Liver (tissue), 8 donors: ENCODE measurements at regions not wholly inside any gene's neighbourhood (a gene's known extent, or its start where the extent isn't known, plus 50 kb on each side); places are given as distances from the start of the nearest gene placed in this dataset.

ENCODE experiments used
- DNase-seq: peaks from one replicate; pipeline ENCODE4 v3.0.0-alpha.2; 2017; ENCODE audit warnings: low spot score
- H3K27ac ChIP-seq, 2 donors: one replicate each; pipeline ENCODE4 v1.7.0; 2013; ENCODE audit warnings: inconsistent platforms in 2 of 2, low read length in 2 of 2, control low read depth in 1 of 2, low read depth in 1 of 2, mild to moderate bottlenecking in 1 of 2
- H3K27me3 ChIP-seq, 4 donors: one replicate each; pipeline versions ENCODE4 v1.6.1 to v1.7.0; 2013; ENCODE audit warnings: low read length in 3 of 4, inconsistent platforms in 1 of 4, mild to moderate bottlenecking in 1 of 4, moderate library complexity in 1 of 4; ENCODE audit not compliant: control insufficient read depth in 4 of 4, insufficient read depth in 4 of 4
- H3K36me3 ChIP-seq, 4 donors: one replicate each; pipeline versions ENCODE4 v1.6.1 to v1.7.0; 2013; ENCODE audit warnings: low read length in 3 of 4, mild to moderate bottlenecking in 3 of 4, low read depth in 1 of 4, moderate library complexity in 1 of 4; ENCODE audit not compliant: control insufficient read depth in 4 of 4, insufficient read depth in 3 of 4
- H3K4me1 ChIP-seq, 4 donors: one replicate each; pipeline versions ENCODE4 v1.6.1 to v1.7.0; 2013; ENCODE audit warnings: low read length in 3 of 4, mild to moderate bottlenecking in 3 of 4, moderate library complexity in 1 of 4; ENCODE audit not compliant: control insufficient read depth in 4 of 4, insufficient read depth in 4 of 4
- H3K4me3 ChIP-seq, 3 donors: one replicate each; pipeline versions ENCODE4 v1.6.1 to v1.7.0; 2013; ENCODE audit warnings: low read length in 3 of 3, control low read depth in 1 of 3, low read depth in 1 of 3, mild to moderate bottlenecking in 1 of 3
- H3K9ac ChIP-seq, 2 donors: one replicate each; pipeline ENCODE4 v1.7.0; 2013; ENCODE audit warnings: low read length in 2 of 2, mild to moderate bottlenecking in 2 of 2, moderate library complexity in 2 of 2, control low read depth in 1 of 2, low read depth in 1 of 2
- H3K9me3 ChIP-seq, 4 donors: one replicate each; pipeline versions ENCODE4 v1.6.1 to v1.7.0; 2013; ENCODE audit warnings: low read length in 3 of 4; ENCODE audit not compliant: control insufficient read depth in 4 of 4
- CTCF ChIP-seq: fragments of 150-350 bp; IDR thresholded peaks from 2 replicates; pipeline ENCODE4 v1.5.1; 2017; ENCODE audit warnings: improper control_type of control experiment, low read depth, low read length; ENCODE audit not compliant: missing input control
- EGR1 ChIP-seq, 2 donors: IDR thresholded peaks; 2 replicates each; pipeline ENCODE4 v1.6.1; 2016 to 2018; ENCODE audit warnings: antibody characterized with exemption in 2 of 2, low read depth in 2 of 2
- FOXA1 ChIP-seq: IDR thresholded peaks from 2 replicates; pipeline ENCODE4 v1.6.1; 2016; ENCODE audit warnings: antibody characterized with exemption
- FOXA2 ChIP-seq: IDR thresholded peaks from 2 replicates; pipeline ENCODE4 v1.6.1; 2016; ENCODE audit warnings: antibody characterized with exemption
- GABPA ChIP-seq, 2 donors: IDR thresholded peaks in 1 of 2; conservative IDR thresholded peaks in 1 of 2; 2 replicates each; pipeline ENCODE4 v1.6.1; 2016; ENCODE audit warnings: antibody characterized with exemption in 2 of 2, mild to moderate bottlenecking in 1 of 2, moderate library complexity in 1 of 2
- HNF4A ChIP-seq, 2 donors: conservative IDR thresholded peaks; 2 replicates each; pipeline ENCODE4 v1.6.1; 2016; ENCODE audit warnings: antibody characterized with exemption in 2 of 2, mild to moderate bottlenecking in 2 of 2
- HNF4G ChIP-seq: IDR thresholded peaks from 2 replicates; pipeline ENCODE4 v1.6.1; 2016; ENCODE audit warnings: antibody characterized with exemption
- JUND ChIP-seq, 2 donors: IDR thresholded peaks; 2 replicates each; pipeline ENCODE4 v1.6.1; 2016; ENCODE audit warnings: antibody characterized with exemption in 2 of 2
- MAX ChIP-seq: IDR thresholded peaks from 2 replicates; pipeline ENCODE4 v1.6.1; 2016; ENCODE audit warnings: antibody characterized with exemption
- NR2F2 ChIP-seq: IDR thresholded peaks from 2 replicates; pipeline ENCODE4 v1.6.1; 2016; ENCODE audit warnings: antibody characterized with exemption
- RAD21 ChIP-seq, 2 donors: IDR thresholded peaks; 2 replicates each; pipeline ENCODE4 v1.6.1; 2016; ENCODE audit warnings: antibody characterized with exemption in 2 of 2, mild to moderate bottlenecking in 2 of 2
- REST ChIP-seq: IDR thresholded peaks from 2 replicates; pipeline ENCODE4 v1.6.1; 2016; ENCODE audit warnings: antibody characterized with exemption, mild to moderate bottlenecking
- RXRA ChIP-seq, 2 donors: IDR thresholded peaks; 2 replicates each; pipeline ENCODE4 v1.6.1; 2017 to 2018; ENCODE audit warnings: antibody characterized with exemption in 2 of 2, mild to moderate bottlenecking in 1 of 2
- SP1 ChIP-seq: IDR thresholded peaks from 2 replicates; pipeline ENCODE4 v1.6.1; 2018; ENCODE audit warnings: antibody characterized with exemption, mild to moderate bottlenecking
- TAF1 ChIP-seq: conservative IDR thresholded peaks from 2 replicates; pipeline ENCODE4 v1.6.1; 2016; ENCODE audit warnings: antibody characterized with exemption, mild to moderate bottlenecking
- YY1 ChIP-seq: IDR thresholded peaks from 2 replicates; pipeline ENCODE4 v1.6.1; 2016; ENCODE audit warnings: antibody characterized with exemption, mild to moderate bottlenecking
- ZBTB33 ChIP-seq: IDR thresholded peaks from 2 replicates; pipeline ENCODE4 v1.6.1; 2016; ENCODE audit warnings: antibody characterized with exemption
- WGBS: extraction: QIAGEN DNeasy Blood & Tissue Kit; methylation state at CpG from one replicate; pipeline ENCODE4 v1.1.7; 2013; 5-methylcytosine and 5-hydroxymethylcytosine counted together
- donor health status: healthy.
- donor health status: healthy.
- donor health status: healthy.
- donor health status: healthy.
- donor health status: healthy.

GRCh38 chr5:114166081-114166480, 195.8 kb upstream of the KCNN2 start:
- TF ChIP-seq TAF1 (no peak), FOXA1 (no peak), MAX (no peak), EGR1 (IDR thresholded peaks at IDR 0.05; ENCODE audit: low read depth in 2 of 2) (no peak), GABPA (IDR thresholded peaks at IDR 0.05 in 1 of 2, conservative IDR thresholded peaks at IDR 0.05 in 1 of 2) (no peak), SP1 (no peak), HNF4A (conservative IDR thresholded peaks at IDR 0.05) (no peak), RAD21 (IDR thresholded peaks at IDR 0.05) (no peak), CTCF (no peak), YY1 (no peak), FOXA2 (no peak), NR2F2 (no peak), REST (no peak), HNF4G (no peak)
- WGBS = 80% methylated on average over 5 of the region's 5 CpGs
- H3K27ac ChIP-seq = no peak overlapping the region
- no peak for DNase-seq
- peaks cover 0 to 5% (median 0%) of the 10 kb centered on the region in 4 donors for H3K9me3 ChIP-seq
- no peak overlapping the region for H3K9ac ChIP-seq
- H3K4me3 ChIP-seq = no peak overlapping the region
- H3K27me3 ChIP-seq = peaks cover 0 to 2% (median 0%) of the 10 kb centered on the region in 4 donors
- no peaks in the 10 kb centered on the region for H3K4me1 ChIP-seq
- H3K36me3 ChIP-seq = no peaks in the 10 kb centered on the region

- TF ChIP-seq RAD21 (IDR thresholded peaks at IDR 0.05) = no peak
- no peak for TF ChIP-seq REST
- TF ChIP-seq ZBTB33 = no peak
- no peak for TF ChIP-seq JUND (IDR thresholded peaks at IDR 0.05)
- no peak for TF ChIP-seq HNF4A (conservative IDR thresholded peaks at IDR 0.05)
- no peak for TF ChIP-seq GABPA (IDR thresholded peaks at IDR 0.05 in 1 of 2, conservative IDR thresholded peaks at IDR 0.05 in 1 of 2)
- TF ChIP-seq MAX = no peak
- no peak for TF ChIP-seq RXRA (IDR thresholded peaks at IDR 0.05)
- TF ChIP-seq EGR1 (IDR thresholded peaks at IDR 0.05; ENCODE audit: low read depth in 2 of 2) = no peak
- TF ChIP-seq SP1 = no peak
- no peak for TF ChIP-seq FOXA1
- no peak for TF ChIP-seq CTCF
- 68% methylated on average over 2 of the region's 2 CpGs for WGBS
- Histone ChIP-seq H3K4me3 (no peak overlapping the region), H3K4me1 (no peaks in the 10 kb centered on the region), H3K9me3 (no peaks in the 10 kb centered on the region), H3K9ac (no peak overlapping the region), H3K27me3 (no peaks in the 10 kb centered on the region), H3K36me3 (no peaks in the 10 kb centered on the region), H3K27ac (no peak overlapping the region)
- DNase-seq = no peak
Observed at GRCh38 chr5:114174131-114174530, 187.7 kb upstream of the KCNN2 start.
